Hepatocyte (in vitro differentiated cells): ENCODE measurements at regions not wholly inside any gene's neighbourhood (a gene's known extent, or its start where the extent isn't known, plus 50 kb on each side); places are given as distances from the start of the nearest gene placed in this dataset.

Experiments used
- CTCF ChIP-seq: fragments of 200-600 bp; sonication (generic); IDR thresholded peaks from 2 replicates; pipeline ENCODE4 v1.5.1; 2016; ENCODE audit warnings: antibody characterized with exemption, mild to moderate bottlenecking; ENCODE audit not compliant: poor library complexity
- EZH2 ChIP-seq: fragments of 200-600 bp; sonication (generic); IDR thresholded peaks from 2 replicates; pipeline ENCODE4 v1.6.1; 2016; ENCODE audit warnings: antibody characterized with exemption, mild to moderate bottlenecking, borderline replicate concordance
- EZH2phosphoT487 ChIP-seq: fragments of 200-600 bp; sonication (generic); IDR thresholded peaks from one replicate; pipeline ENCODE4 v1.6.1; 2018; ENCODE audit warnings: antibody characterized with exemption, mild to moderate bottlenecking, low read depth, moderate library complexity; ENCODE audit not compliant: unreplicated experiment, severe bottlenecking

GRCh38 chr9:119917175-119917574 lies 547.9 kb upstream of the BRINP1 start:
- no peak for TF ChIP-seq CTCF
- TF ChIP-seq EZH2phosphoT487, result no peak
- no peak for TF ChIP-seq EZH2
